Heart left ventricle (tissue), 16 donors: ENCODE measurements at regions not wholly inside any gene's neighbourhood (a gene's known extent, or its start where the extent isn't known, plus 50 kb on each side); places are given as distances from the start of the nearest gene placed in this dataset.
A peak's percentile ranks its signal among the peaks of the same experiment; 100 is the strongest.

Experiments used
- ATAC-seq, 4 donors: fragments of 200-7000 bp; cut with Tn5 transposase; one replicate each; pipeline ENCODE4 v1.9.1; 2020 to 2022; ENCODE audit warnings: moderate library complexity in 4 of 4, mild to moderate bottlenecking in 3 of 4, moderate number of reproducible peaks in 1 of 4
- DNase-seq, 5 donors: peaks; one replicate each; pipeline ENCODE4 v3.0.0-alpha.2; 2020
- H3K27ac ChIP-seq, 12 donors: fragments of 200-600 bp; sonication (generic) in 4 of 12; one replicate each; pipeline versions ENCODE4 v1.5.0 to v1.8.0; 2016 to 2022; ENCODE audit warnings: mild to moderate bottlenecking in 2 of 12
- H3K27me3 ChIP-seq, 9 donors: fragments of 200-600 bp; sonication (generic) in 2 of 9; one replicate each; pipeline versions ENCODE4 v1.5.1 to v1.8.0; 2016 to 2022; ENCODE audit warnings: mild to moderate bottlenecking in 3 of 9
- H3K36me3 ChIP-seq, 9 donors: fragments of 200-600 bp; sonication (generic) in 2 of 9; one replicate each; pipeline versions ENCODE4 v1.5.0 to v1.8.0; 2018 to 2022; ENCODE audit warnings: mild to moderate bottlenecking in 2 of 9
- H3K4me1 ChIP-seq, 12 donors: fragments of 200-600 bp; sonication (generic) in 4 of 12; one replicate each; pipeline versions ENCODE4 v1.5.0 to v1.8.0; 2016 to 2022; ENCODE audit warnings: mild to moderate bottlenecking in 3 of 12
- H3K4me3 ChIP-seq, 12 donors: fragments of 200-600 bp; sonication (generic) in 4 of 12; one replicate each; pipeline versions ENCODE4 v1.5.0 to v1.8.0; 2017 to 2022; ENCODE audit warnings: mild to moderate bottlenecking in 9 of 12, moderate library complexity in 4 of 12
- H3K9me3 ChIP-seq, 12 donors: fragments of 200-600 bp; sonication (generic) in 4 of 12; one replicate each; pipeline versions ENCODE4 v1.5.0 to v1.8.0; 2016 to 2022; ENCODE audit warnings: mild to moderate bottlenecking in 1 of 12
- POLR2A ChIP-seq, 2 donors: fragments of 450-650 bp; IDR thresholded peaks; one replicate each; pipeline ENCODE4 v1.6.1; 2017; ENCODE audit warnings: antibody characterized with exemption in 2 of 2, mild to moderate bottlenecking in 2 of 2, moderate library complexity in 2 of 2
- WGBS, 4 donors: extraction: QIAGEN DNeasy Blood & Tissue Kit in 2 of 4; methylation state at CpG; one replicate each; pipeline versions ENCODE4 v1.1.5 to v1.1.7; 2013 to 2018; 5-methylcytosine and 5-hydroxymethylcytosine counted together
- intact Hi-C, 10 donors: fragments of 100-400 bp; cut with DNase I; formaldehyde crosslinking; loops; one replicate each; pipeline versions ENCODE4 v1.11.1 to v1.14.2; 2022
- TF ChIP-seq, protein P1 (sequence below), 12 donors: fragments of 200-600 bp; sonication (generic) in 4 of 12; IDR thresholded peaks; one replicate each; pipeline versions ENCODE4 v1.5.0 to v1.8.0; 2018 to 2022; ENCODE audit warnings: antibody characterized with exemption in 12 of 12, mild to moderate bottlenecking in 5 of 12
- donor health status: ischemic (EF 13 %, LVEDD 7.1; RV severe dilation, severe dysfunction).
- donor health status: healthy with polysubstance abuse.
- donor health status: DM: no; HTN: yes; CAD: no.
- donor health status: DM: no; HTN: no; CAD: no.
- donor health status: ischemic (EF 25% LVEDD 6.9; RV normal size, moderate dysfunction).
- donor health status: ischemic (EF 25% LVEDD 5.7; RV mildly dilated, moderate dysfunction).
- donor health status: healthy.
- donor health status: DM: yes; HTN: yes; CAD: no.
- donor health status: ischemic (EF 35%, LVEDD 5.7; RV mildly dilated, moderate dysfunction).
- donor health status: nonischemic (EF 11% LVEDD 7.7; RV severe dilation, severe dysfunction).
- donor health status: DM: yes; HTN: yes; CAD: no.
- donor health status: PGD.
- donor health status: ischemic (EF 29% LVEDD 5.4; RV normal size, mild dysfunction).
- donor health status: nonischemic (EF 23%, LVEDD 6.1; RV moderate dilation, normal function).

- ATAC-seq: no peak
- TF ChIP-seq, protein P1, sequence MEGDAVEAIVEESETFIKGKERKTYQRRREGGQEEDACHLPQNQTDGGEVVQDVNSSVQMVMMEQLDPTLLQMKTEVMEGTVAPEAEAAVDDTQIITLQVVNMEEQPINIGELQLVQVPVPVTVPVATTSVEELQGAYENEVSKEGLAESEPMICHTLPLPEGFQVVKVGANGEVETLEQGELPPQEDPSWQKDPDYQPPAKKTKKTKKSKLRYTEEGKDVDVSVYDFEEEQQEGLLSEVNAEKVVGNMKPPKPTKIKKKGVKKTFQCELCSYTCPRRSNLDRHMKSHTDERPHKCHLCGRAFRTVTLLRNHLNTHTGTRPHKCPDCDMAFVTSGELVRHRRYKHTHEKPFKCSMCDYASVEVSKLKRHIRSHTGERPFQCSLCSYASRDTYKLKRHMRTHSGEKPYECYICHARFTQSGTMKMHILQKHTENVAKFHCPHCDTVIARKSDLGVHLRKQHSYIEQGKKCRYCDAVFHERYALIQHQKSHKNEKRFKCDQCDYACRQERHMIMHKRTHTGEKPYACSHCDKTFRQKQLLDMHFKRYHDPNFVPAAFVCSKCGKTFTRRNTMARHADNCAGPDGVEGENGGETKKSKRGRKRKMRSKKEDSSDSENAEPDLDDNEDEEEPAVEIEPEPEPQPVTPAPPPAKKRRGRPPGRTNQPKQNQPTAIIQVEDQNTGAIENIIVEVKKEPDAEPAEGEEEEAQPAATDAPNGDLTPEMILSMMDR (IDR thresholded peaks at IDR 0.05): no peak
- no peak for TF ChIP-seq POLR2A (IDR thresholded peaks at IDR 0.05)
- no peak for DNase-seq
- WGBS, 4 donors: 11 to 39% (median 25%) methylated on average over 1 of the region's 1 CpG
- intact Hi-C loops: no loop called here
- Histone ChIP-seq H3K36me3 (no peaks in the 10 kb centered on the region), H3K27ac (no peak overlapping the region), H3K27me3 (no peaks in the 10 kb centered on the region), H3K9me3 (peaks cover 0 to 11% (median 0%) of the 10 kb centered on the region in 12 donors), H3K4me3 (no peak overlapping the region), H3K4me1 (no peaks in the 10 kb centered on the region)
Measured at GRCh38 chr4:171015441-171015840, 797.8 kb upstream of the GALNTL6 start.

DNA sequence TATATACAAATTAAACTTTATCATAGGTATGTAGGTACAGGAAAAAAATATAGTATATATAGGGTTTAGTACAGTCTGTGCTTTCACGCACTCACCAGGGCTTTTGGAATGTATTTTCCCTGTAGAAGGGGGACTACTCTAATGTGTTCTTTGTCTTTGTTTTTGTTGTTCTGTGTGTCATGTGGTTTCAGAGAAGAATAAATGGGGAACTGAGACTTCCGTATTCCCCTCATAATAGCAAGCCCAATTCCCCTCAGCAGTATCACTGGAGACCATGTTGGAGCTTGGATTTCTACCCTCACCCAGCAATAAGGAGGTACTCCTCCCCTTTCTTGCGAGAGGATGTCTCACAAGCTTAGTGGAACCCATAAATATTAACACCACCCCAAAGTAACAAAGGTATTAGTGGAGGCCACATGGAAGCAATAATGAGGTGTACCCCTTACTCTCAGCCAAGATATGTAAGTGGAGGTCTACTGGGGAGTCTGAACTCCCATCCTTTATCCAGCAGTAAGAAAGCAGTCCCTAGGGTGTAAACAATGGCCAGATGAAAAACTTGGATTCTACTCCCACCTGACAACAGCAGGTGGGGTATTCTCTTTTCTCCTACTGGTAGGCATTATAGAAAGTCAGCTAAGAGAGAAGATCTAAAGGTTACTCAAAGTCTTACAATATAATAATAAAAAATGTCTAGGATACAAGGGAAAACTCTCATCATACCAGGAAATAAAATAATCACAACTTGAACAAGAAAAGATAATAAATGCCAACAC, 805.4 kb upstream of the GALNTL6 start:
- no peak for TF ChIP-seq POLR2A (IDR thresholded peaks at IDR 0.05)
- TF ChIP-seq, protein P1 (IDR thresholded peaks at IDR 0.05): no peak
- ATAC-seq (no peak), DNase-seq (no peak)
- H3K4me3 ChIP-seq: no peak overlapping the region
- H3K27me3 ChIP-seq: no peaks in the 10 kb centered on the region
- H3K27ac ChIP-seq: no peak overlapping the region
- 51 to 77% (median 68%) methylated on average over 3 of the region's 3 CpGs for WGBS, 4 donors
- peaks cover 0 to 5% (median 0%) of the 10 kb centered on the region in 12 donors for H3K9me3 ChIP-seq
- H3K4me1 ChIP-seq: no peaks in the 10 kb centered on the region
- intact Hi-C loops: no loop called here
- no peaks in the 10 kb centered on the region for H3K36me3 ChIP-seq

DNA sequence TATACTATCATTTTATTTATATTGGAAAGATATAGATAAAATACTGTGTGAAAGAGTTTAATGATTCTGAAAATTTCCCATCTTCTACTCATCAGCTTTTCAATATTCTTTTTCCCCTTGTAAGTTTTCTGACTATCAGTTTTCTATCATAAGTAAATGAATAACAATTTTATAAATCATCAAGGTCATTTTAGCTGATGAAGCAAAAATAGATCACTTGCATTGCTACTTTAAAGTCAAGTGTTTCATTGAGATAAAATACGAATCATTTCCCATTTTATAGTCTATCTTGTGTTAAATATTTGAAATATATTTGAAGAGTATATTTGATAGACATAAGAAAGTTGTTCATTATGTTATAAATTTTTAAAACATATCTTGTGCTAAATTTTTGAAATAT, 811.0 kb upstream of the GALNTL6 start:
- TF ChIP-seq, protein P1 (IDR thresholded peaks at IDR 0.05): no peak
- no peak for TF ChIP-seq POLR2A (IDR thresholded peaks at IDR 0.05)
- ATAC-seq: no peak
- intact Hi-C loops: no loop called here

GRCh38 chr4:170990989-170991589, 822.1 kb upstream of the GALNTL6 start:
- H3K27ac ChIP-seq: no peak overlapping the region
- H3K27me3 ChIP-seq: no peaks in the 10 kb centered on the region
- 43 to 52% (median 48%) methylated on average over 8 of the region's 8 CpGs for WGBS, 4 donors
- peaks cover 0 to 14% (median 0%) of the 10 kb centered on the region in 12 donors for H3K9me3 ChIP-seq
- H3K4me1 ChIP-seq: no peaks in the 10 kb centered on the region
- intact Hi-C loops: no loop called here
- TF ChIP-seq, protein P1 (IDR thresholded peaks at IDR 0.05): peak in 3 of 12 donors; percentile 22 to 32 (median 26)
- no peak for TF ChIP-seq POLR2A (IDR thresholded peaks at IDR 0.05)
- H3K36me3 ChIP-seq: no peaks in the 10 kb centered on the region
- DNase-seq (no peak), ATAC-seq (no peak)
- no peak overlapping the region for H3K4me3 ChIP-seq

More for the DNA sequence above, 811.0 kb upstream of the GALNTL6 start:
- DNase-seq: no peak
- Histone ChIP-seq H3K36me3 (no peaks in the 10 kb centered on the region), H3K4me1 (no peaks in the 10 kb centered on the region), H3K27ac (no peak overlapping the region), H3K9me3 (peaks cover 0 to 5% (median 0%) of the 10 kb centered on the region in 12 donors), H3K27me3 (no peaks in the 10 kb centered on the region), H3K4me3 (no peak overlapping the region)
- WGBS, 4 donors: 43 to 55% (median 49%) methylated on average over 1 of the region's 1 CpG
